Aorta (tissue), 5 donors: ENCODE measurements at regions not wholly inside any gene's neighbourhood (a gene's known extent, or its start where the extent isn't known, plus 50 kb on each side); places are given as distances from the start of the nearest gene placed in this dataset.
A peak's percentile ranks its signal among the peaks of the same experiment; 100 is the strongest.

ENCODE experiments used
- ATAC-seq: fragments of 200-7000 bp; cut with Tn5 transposase; one replicate; pipeline ENCODE4 v1.9.1; 2022; ENCODE audit warnings: moderate library complexity; ENCODE audit not compliant: low FRiP score
- DNase-seq, 2 donors: peaks; one replicate each; pipeline ENCODE4 v3.0.0-alpha.2; 2020
- H3K27ac ChIP-seq, 2 donors: one replicate each; pipeline ENCODE4 v1.5.1; 2013; ENCODE audit warnings: low read length in 2 of 2, mild to moderate bottlenecking in 2 of 2, moderate library complexity in 2 of 2, control low read depth in 1 of 2, inconsistent platforms in 1 of 2, low read depth in 1 of 2
- H3K27me3 ChIP-seq, 2 donors: one replicate each; pipeline ENCODE4 v1.6.1; 2013; ENCODE audit warnings: control low read depth in 1 of 2, low read length in 1 of 2, mild to moderate bottlenecking in 1 of 2, moderate library complexity in 1 of 2; ENCODE audit not compliant: insufficient read depth in 2 of 2, control insufficient read depth in 1 of 2
- H3K36me3 ChIP-seq, 2 donors: one replicate each; pipeline ENCODE4 v1.6.1; 2013; ENCODE audit warnings: control low read depth in 1 of 2, low read length in 1 of 2, mild to moderate bottlenecking in 1 of 2; ENCODE audit not compliant: insufficient read depth in 2 of 2, control insufficient read depth in 1 of 2
- H3K4me1 ChIP-seq, 2 donors: one replicate each; pipeline ENCODE4 v1.6.1; 2013; ENCODE audit warnings: low read length in 2 of 2, control low read depth in 1 of 2, mild to moderate bottlenecking in 1 of 2, moderate library complexity in 1 of 2; ENCODE audit not compliant: insufficient read depth in 2 of 2, control insufficient read depth in 1 of 2
- H3K4me3 ChIP-seq, 2 donors: one replicate each; pipeline ENCODE4 v1.5.1; 2013; ENCODE audit warnings: low read length in 2 of 2, control low read depth in 1 of 2, mild to moderate bottlenecking in 1 of 2
- H3K9me3 ChIP-seq: one replicate; pipeline ENCODE4 v1.6.1; 2013; ENCODE audit warnings: mild to moderate bottlenecking, low read length; ENCODE audit not compliant: control insufficient read depth
- WGBS, 2 donors: extraction: QIAGEN DNeasy Blood & Tissue Kit; methylation state at CpG; one replicate each; pipeline ENCODE4 v1.1.7; 2013; 5-methylcytosine and 5-hydroxymethylcytosine counted together
- intact Hi-C, 2 donors: fragments of 100-400 bp; cut with DNase I; formaldehyde crosslinking; loops; one replicate each; pipeline versions ENCODE4 v1.14.2 to v1.15.0; 2022
- donor health status: healthy with polysubstance abuse.
- donor health status: Bipolar disorder and iron deficiency.
- donor health status: DM: no; HTN: no; CAD: no.
- donor health status: DM: no; HTN: no; CAD: no.
- donor health status: DM: yes; HTN: yes; CAD: no.

- no peak for DNase-seq
- no peak overlapping the region for H3K4me3 ChIP-seq
- ATAC-seq = no peak
- H3K9me3 ChIP-seq = no peaks in the 10 kb centered on the region
- H3K27ac ChIP-seq = no peak overlapping the region
- intact Hi-C loops = no loop called here
- 83 to 84% methylated on average over 2 of the region's 2 CpGs for WGBS, 2 donors
- no peaks in the 10 kb centered on the region for H3K27me3 ChIP-seq
- H3K4me1 ChIP-seq = no peaks in the 10 kb centered on the region
- H3K36me3 ChIP-seq = no peaks in the 10 kb centered on the region
Measured at GRCh38 chr4:11634283-11634682, 205.6 kb upstream of the HS3ST1 start.

GRCh38 chr4:11633430-11633829, 204.7 kb upstream of the HS3ST1 start:
- no peaks in the 10 kb centered on the region for H3K9me3 ChIP-seq
- H3K4me1 ChIP-seq = no peaks in the 10 kb centered on the region
- no peaks in the 10 kb centered on the region for H3K36me3 ChIP-seq
- H3K27me3 ChIP-seq = no peaks in the 10 kb centered on the region
- intact Hi-C loops = no loop called here
- ATAC-seq (no peak), DNase-seq (no peak)
- WGBS, 2 donors = 72 to 81% methylated on average over 4 of the region's 4 CpGs
- H3K27ac ChIP-seq = no peak overlapping the region
- no peak overlapping the region for H3K4me3 ChIP-seq

GRCh38 chr4:11632483-11632882, 203.8 kb upstream of the HS3ST1 start:
- DNase-seq (no peak), ATAC-seq (no peak)
- H3K9me3 ChIP-seq = no peaks in the 10 kb centered on the region
- H3K4me3 ChIP-seq = no peak overlapping the region
- 78% methylated on average over 6 of the region's 6 CpGs for WGBS, 2 donors
- H3K27ac ChIP-seq = no peak overlapping the region
- H3K27me3 ChIP-seq = no peaks in the 10 kb centered on the region
- intact Hi-C loops = no loop called here
- H3K36me3 ChIP-seq = no peaks in the 10 kb centered on the region
- H3K4me1 ChIP-seq = no peaks in the 10 kb centered on the region

- no peaks in the 10 kb centered on the region for H3K36me3 ChIP-seq
- intact Hi-C loops = no loop called here
- no peak overlapping the region for H3K4me3 ChIP-seq
- ATAC-seq (no peak), DNase-seq (no peak)
- H3K27ac ChIP-seq = no peak overlapping the region
- no peaks in the 10 kb centered on the region for H3K4me1 ChIP-seq
- WGBS, 2 donors = 78 to 84% methylated on average over 4 of the region's 4 CpGs
- H3K27me3 ChIP-seq = no peaks in the 10 kb centered on the region
- H3K9me3 ChIP-seq = no peaks in the 10 kb centered on the region
Measured at GRCh38 chr4:11632025-11632424, 203.3 kb upstream of the HS3ST1 start.

- 97% methylated on average over 2 of the region's 2 CpGs for WGBS, 2 donors
- no peak overlapping the region for H3K4me3 ChIP-seq
- intact Hi-C loops = no loop called here
- ATAC-seq (no peak), DNase-seq (no peak)
- no peak overlapping the region for H3K27ac ChIP-seq
- H3K36me3 ChIP-seq = no peaks in the 10 kb centered on the region
- no peaks in the 10 kb centered on the region for H3K4me1 ChIP-seq
- H3K9me3 ChIP-seq = no peaks in the 10 kb centered on the region
- no peaks in the 10 kb centered on the region for H3K27me3 ChIP-seq
Measured at GRCh38 chr4:11631416-11631815, 202.7 kb upstream of the HS3ST1 start.

- ATAC-seq (no peak), DNase-seq (no peak)
- Histone ChIP-seq H3K9me3 (no peaks in the 10 kb centered on the region), H3K4me1 (no peaks in the 10 kb centered on the region), H3K27me3 (no peaks in the 10 kb centered on the region), H3K4me3 (no peak overlapping the region), H3K27ac (no peak overlapping the region), H3K36me3 (no peaks in the 10 kb centered on the region)
- intact Hi-C loops = no loop called here
Measured at GRCh38 chr4:11628093-11628725, 199.5 kb upstream of the HS3ST1 start.

- ATAC-seq (no peak), DNase-seq (no peak)
- WGBS, 2 donors = 89 to 91% methylated on average over 4 of the region's 4 CpGs
Measured at GRCh38 chr4:11626066-11626465, 197.4 kb upstream of the HS3ST1 start.

GRCh38 chr4:11625211-11625610, 196.5 kb upstream of the HS3ST1 start:
- Histone ChIP-seq H3K27me3 (no peaks in the 10 kb centered on the region), H3K27ac (no peak overlapping the region), H3K4me3 (no peak overlapping the region), H3K9me3 (no peaks in the 10 kb centered on the region), H3K36me3 (no peaks in the 10 kb centered on the region), H3K4me1 (no peaks in the 10 kb centered on the region)
- 87 to 88% methylated on average over 7 of the region's 7 CpGs for WGBS, 2 donors
- ATAC-seq (peak; percentile 60), DNase-seq (no peak)
- intact Hi-C loops = no loop called here

More at GRCh38 chr4:11626066-11626465, 197.4 kb upstream of the HS3ST1 start:
- intact Hi-C loops = no loop called here
- H3K27me3 ChIP-seq = no peaks in the 10 kb centered on the region
- H3K9me3 ChIP-seq = no peaks in the 10 kb centered on the region
- no peak overlapping the region for H3K4me3 ChIP-seq
- no peaks in the 10 kb centered on the region for H3K36me3 ChIP-seq
- H3K4me1 ChIP-seq = no peaks in the 10 kb centered on the region
- H3K27ac ChIP-seq = no peak overlapping the region

- no peak overlapping the region for H3K4me3 ChIP-seq
- 73 to 74% methylated on average over 2 of the region's 2 CpGs for WGBS, 2 donors
- H3K36me3 ChIP-seq = no peaks in the 10 kb centered on the region
- H3K27me3 ChIP-seq = no peaks in the 10 kb centered on the region
- no peaks in the 10 kb centered on the region for H3K9me3 ChIP-seq
- DNase-seq (no peak), ATAC-seq (no peak)
- no peaks in the 10 kb centered on the region for H3K4me1 ChIP-seq
- no peak overlapping the region for H3K27ac ChIP-seq
- intact Hi-C loops = no loop called here
Measured at GRCh38 chr4:11624370-11624769, 195.7 kb upstream of the HS3ST1 start.
